A549 (cell line): ENCODE measurements at regions not wholly inside any gene's neighbourhood (a gene's known extent, or its start where the extent isn't known, plus 50 kb on each side); places are given as distances from the start of the nearest gene placed in this dataset.

ENCODE experiments used
- ATAC-seq, 2 experiments: fragments of 200-7000 bp in 1 of 2; fragments of >200 bp in 1 of 2; cut with Nextera tagmentation in 1 of 2; cut with Tn5 transposase in 1 of 2; 3 replicates each; pipeline versions ENCODE4 v1.8.0 to v1.9.1; 2018 to 2020; ENCODE audit warnings: mild to moderate bottlenecking in 1 of 2, moderate library complexity in 1 of 2
- CTCF ChIA-PET: fragments of 300-600 bp; sonication (Branson Sonifier 250); formaldehyde crosslinking; extraction: SDS; loops from one replicate; lab custom pipeline; 2021; ENCODE audit warnings: antibody characterized with exemption, inconsistent platforms; lab: Yijun Ruan, JAX
- POLR2A ChIA-PET: fragments of 350-600 bp; formaldehyde crosslinking; extraction: SDS; loops from one replicate; lab custom pipeline; 2021; ENCODE audit warnings: antibody characterized with exemption, inconsistent platforms; lab: Yijun Ruan, JAX
- DNase-seq, 2 experiments: peaks; one replicate each; pipeline versions ENCODE4 v3.0.0 to v3.0.0-alpha.2; 2011 to 2016; ENCODE audit warnings: low read depth in 1 of 2, low spot score in 1 of 2
- FAIRE-seq: peaks from 2 replicates; lab custom pipeline; 2011; peaks lifted over from hg19 to GRCh38; lab: Jason Lieb, UNC
- H3K27ac ChIP-seq, 2 experiments: fragments of >200 bp; sonication (Bioruptor Twin); formaldehyde crosslinking; 3 replicates each; pipeline ENCODE4 v1.5.1; 2016 to 2017
- H3K4me1 ChIP-seq: fragments of >200 bp; sonication (Bioruptor Twin); formaldehyde crosslinking; 3 replicates; pipeline ENCODE4 v1.6.1; 2016
- H3K4me2 ChIP-seq: fragments of >200 bp; sonication (Bioruptor Twin); formaldehyde crosslinking; 3 replicates; pipeline ENCODE4 v1.6.1; 2016
- H3K4me3 ChIP-seq: fragments of >200 bp; sonication (Bioruptor Twin); formaldehyde crosslinking; 3 replicates; pipeline ENCODE4 v1.5.1; 2016
- H3K9me3 ChIP-seq: fragments of >200 bp; sonication (Bioruptor Twin); formaldehyde crosslinking; 3 replicates; pipeline ENCODE4 v1.6.1; 2016
- BHLHE40 ChIP-seq: IDR thresholded peaks from 2 replicates; pipeline ENCODE4 v1.6.1; 2012; ENCODE audit warnings: low read depth, low read length, inconsistent platforms
- ESRRA ChIP-seq: fragments of 150-350 bp; IDR thresholded peaks from 2 replicates; pipeline ENCODE4 v1.6.1; 2014; ENCODE audit warnings: mild to moderate bottlenecking, low read length, borderline replicate concordance
- FOSB ChIP-seq: fragments of 250-450 bp; sonication (Bioruptor Pico); IDR thresholded peaks from 2 replicates; pipeline ENCODE4 v1.5.0; 2020; ENCODE audit warnings: mild to moderate bottlenecking, moderate library complexity
- HDAC2 ChIP-seq: fragments of 200-600 bp; sonication (generic); IDR thresholded peaks from 2 replicates; pipeline ENCODE4 v1.6.1; 2016
- JUN ChIP-seq, 2 experiments: fragments of >200 bp; sonication (Bioruptor Twin); formaldehyde crosslinking; IDR thresholded peaks; 2 replicates in 1 of 2; 3 replicates in 1 of 2; pipeline ENCODE4 v1.6.1; 2016 to 2017
- JUNB ChIP-seq: fragments of >200 bp; sonication (Bioruptor Twin); formaldehyde crosslinking; IDR thresholded peaks from 2 replicates; pipeline ENCODE4 v1.6.1; 2016
- NR3C1 ChIP-seq: fragments of >200 bp; sonication (Bioruptor Twin); formaldehyde crosslinking; IDR thresholded peaks from 3 replicates; pipeline ENCODE4 v1.6.1; 2017
- POLR2A ChIP-seq: IDR thresholded peaks from 2 replicates; pipeline ENCODE4 v1.6.1; 2012; ENCODE audit warnings: mild to moderate bottlenecking, low read length
- POLR2AphosphoS2 ChIP-seq: conservative IDR thresholded peaks from 2 replicates; pipeline ENCODE4 v1.6.1; 2012; ENCODE audit warnings: low read length, improper control_type of control experiment, inconsistent platforms
- RCOR1 ChIP-seq: fragments of 150-350 bp; IDR thresholded peaks from 2 replicates; pipeline ENCODE4 v1.6.1; 2014; ENCODE audit warnings: antibody characterized with exemption, low read length, low read depth
- RFX5 ChIP-seq: fragments of 450-650 bp; IDR thresholded peaks from 2 replicates; pipeline ENCODE4 v1.7.1; 2014; ENCODE audit warnings: antibody characterized with exemption, mild to moderate bottlenecking, moderate library complexity
- RNF2 ChIP-seq: fragments of 200-600 bp; sonication (generic); IDR thresholded peaks from 2 replicates; pipeline ENCODE4 v1.6.1; 2016; ENCODE audit warnings: low read depth, mild to moderate bottlenecking, antibody characterized with exemption, moderate library complexity, borderline replicate concordance
- ZC3H11A ChIP-seq: fragments of 450-650 bp; IDR thresholded peaks from 2 replicates; pipeline ENCODE4 v1.6.1; 2014; ENCODE audit warnings: antibody characterized with exemption, mild to moderate bottlenecking
- ZFP36 ChIP-seq: fragments of 450-650 bp; IDR thresholded peaks from 2 replicates; pipeline ENCODE4 v1.6.1; 2014; ENCODE audit warnings: borderline replicate concordance; ENCODE audit not compliant: partially characterized antibody
- WGBS: methylation state at CpG from one replicate; pipeline ENCODE4 v1.1.6; 2017; ENCODE audit errors: missing lambda C conversion rate; 5-methylcytosine and 5-hydroxymethylcytosine counted together
- TF ChIP-seq, protein P1 (sequence below): fragments of 250-450 bp; sonication (Bioruptor Pico); IDR thresholded peaks from 2 replicates; pipeline ENCODE4 v1.5.0; 2021; ENCODE audit warnings: mild to moderate bottlenecking, moderate library complexity, borderline replicate concordance
- TF ChIP-seq, protein P2 (sequence below): fragments of >200 bp; sonication (Bioruptor Twin); formaldehyde crosslinking; IDR thresholded peaks from 3 replicates; pipeline ENCODE4 v1.6.1; 2016
- TF ChIP-seq, protein P3 (sequence below): fragments of 250-450 bp; sonication (Bioruptor Pico); IDR thresholded peaks from 2 replicates; pipeline ENCODE4 v1.5.0; 2020; ENCODE audit warnings: low read depth, mild to moderate bottlenecking, moderate library complexity
- TF ChIP-seq, protein P4 (sequence below): IDR thresholded peaks from 2 replicates; pipeline ENCODE4 v1.6.1; 2012
- TF ChIP-seq, protein P5 (sequence below): fragments of 150-350 bp; IDR thresholded peaks from 2 replicates; pipeline ENCODE4 v1.6.1; 2014; ENCODE audit warnings: low read depth, mild to moderate bottlenecking, low read length
- TF ChIP-seq, protein P6 (sequence below): fragments of >200 bp; sonication (Bioruptor Twin); formaldehyde crosslinking; IDR thresholded peaks from 3 replicates; pipeline ENCODE4 v1.5.1; 2016

DNA sequence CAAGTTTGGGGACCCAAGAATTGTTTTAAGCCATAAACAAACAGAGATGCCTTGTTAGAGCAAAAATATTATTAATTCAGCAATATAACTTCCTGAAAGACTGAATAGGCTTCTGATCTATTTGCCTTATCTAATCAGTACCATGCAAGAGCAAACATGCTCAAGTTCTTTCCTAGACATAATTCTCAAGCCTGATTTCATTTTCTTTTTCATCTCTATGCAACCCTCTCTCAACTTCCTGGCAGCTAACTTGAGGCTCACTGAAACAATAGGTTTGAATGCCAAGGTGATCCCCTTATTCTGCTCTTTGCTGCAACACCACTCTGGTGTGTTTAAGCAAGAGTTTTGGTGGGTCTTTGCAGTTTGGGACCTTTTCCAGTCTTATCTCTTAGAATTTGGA, 230.9 kb upstream of the CD96 start (continued):
- TF ChIP-seq, protein P1, sequence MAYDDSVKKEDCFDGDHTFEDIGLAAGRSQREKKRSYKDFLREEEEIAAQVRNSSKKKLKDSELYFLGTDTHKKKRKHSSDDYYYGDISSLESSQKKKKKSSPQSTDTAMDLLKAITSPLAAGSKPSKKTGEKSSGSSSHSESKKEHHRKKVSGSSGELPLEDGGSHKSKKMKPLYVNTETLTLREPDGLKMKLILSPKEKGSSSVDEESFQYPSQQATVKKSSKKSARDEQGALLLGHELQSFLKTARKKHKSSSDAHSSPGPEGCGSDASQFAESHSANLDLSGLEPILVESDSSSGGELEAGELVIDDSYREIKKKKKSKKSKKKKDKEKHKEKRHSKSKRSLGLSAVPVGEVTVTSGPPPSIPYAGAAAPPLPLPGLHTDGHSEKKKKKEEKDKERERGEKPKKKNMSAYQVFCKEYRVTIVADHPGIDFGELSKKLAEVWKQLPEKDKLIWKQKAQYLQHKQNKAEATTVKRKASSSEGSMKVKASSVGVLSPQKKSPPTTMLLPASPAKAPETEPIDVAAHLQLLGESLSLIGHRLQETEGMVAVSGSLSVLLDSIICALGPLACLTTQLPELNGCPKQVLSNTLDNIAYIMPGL (CRISPR knock-in tag), result no peak

GRCh38 chr3:111311709-111312235, 230.2 kb upstream of the CD96 start:
- WGBS, result 60% methylated on average over 2 of the region's 2 CpGs
- TF ChIP-seq RFX5 (no peak), POLR2AphosphoS2 (no peak), RNF2 (no peak), ESRRA (no peak), FOSB (CRISPR knock-in tag) (no peak), NR3C1 (no peak), RCOR1 (no peak), JUN (IDR thresholded peaks at IDR 0.05) (no peak)
- TF ChIP-seq, protein P2, sequence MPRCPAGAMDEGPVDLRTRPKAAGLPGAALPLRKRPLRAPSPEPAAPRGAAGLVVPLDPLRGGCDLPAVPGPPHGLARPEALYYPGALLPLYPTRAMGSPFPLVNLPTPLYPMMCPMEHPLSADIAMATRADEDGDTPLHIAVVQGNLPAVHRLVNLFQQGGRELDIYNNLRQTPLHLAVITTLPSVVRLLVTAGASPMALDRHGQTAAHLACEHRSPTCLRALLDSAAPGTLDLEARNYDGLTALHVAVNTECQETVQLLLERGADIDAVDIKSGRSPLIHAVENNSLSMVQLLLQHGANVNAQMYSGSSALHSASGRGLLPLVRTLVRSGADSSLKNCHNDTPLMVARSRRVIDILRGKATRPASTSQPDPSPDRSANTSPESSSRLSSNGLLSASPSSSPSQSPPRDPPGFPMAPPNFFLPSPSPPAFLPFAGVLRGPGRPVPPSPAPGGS, result no peak
- TF ChIP-seq, protein P1 (CRISPR knock-in tag), result no peak
- TF ChIP-seq, protein P3, sequence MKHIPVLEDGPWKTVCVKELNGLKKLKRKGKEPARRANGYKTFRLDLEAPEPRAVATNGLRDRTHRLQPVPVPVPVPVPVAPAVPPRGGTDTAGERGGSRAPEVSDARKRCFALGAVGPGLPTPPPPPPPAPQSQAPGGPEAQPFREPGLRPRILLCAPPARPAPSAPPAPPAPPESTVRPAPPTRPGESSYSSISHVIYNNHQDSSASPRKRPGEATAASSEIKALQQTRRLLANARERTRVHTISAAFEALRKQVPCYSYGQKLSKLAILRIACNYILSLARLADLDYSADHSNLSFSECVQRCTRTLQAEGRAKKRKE (CRISPR knock-in tag), result no peak
- TF ChIP-seq, protein P4, sequence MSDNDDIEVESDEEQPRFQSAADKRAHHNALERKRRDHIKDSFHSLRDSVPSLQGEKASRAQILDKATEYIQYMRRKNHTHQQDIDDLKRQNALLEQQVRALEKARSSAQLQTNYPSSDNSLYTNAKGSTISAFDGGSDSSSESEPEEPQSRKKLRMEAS, result no peak

GRCh38 chr3:111314181-111314873, 227.7 kb upstream of the CD96 start:
- no peak overlapping the region for H3K4me3 ChIP-seq
- H3K4me1 ChIP-seq, result no peaks in the 10 kb centered on the region
- no peak overlapping the region for H3K27ac ChIP-seq
- no peak for DNase-seq
- ATAC-seq, result no peak
- ChIA-PET POLR2A (no interaction called here), CTCF (interaction anchor here (0.6 to 1.5 kb wide), 2 partner anchors 80 to 599 kb away, joined by 3 to 4 read pairs; no protein-coding TSS in a partner anchor)
- no peak overlapping the region for H3K4me2 ChIP-seq
- H3K9me3 ChIP-seq, result no peaks in the 10 kb centered on the region
- no peak for FAIRE-seq
- no peak for TF ChIP-seq BHLHE40
- no peak for TF ChIP-seq ZC3H11A
- TF ChIP-seq ZFP36, result no peak
- TF ChIP-seq, protein P2, result no peak
- TF ChIP-seq, protein P5, sequence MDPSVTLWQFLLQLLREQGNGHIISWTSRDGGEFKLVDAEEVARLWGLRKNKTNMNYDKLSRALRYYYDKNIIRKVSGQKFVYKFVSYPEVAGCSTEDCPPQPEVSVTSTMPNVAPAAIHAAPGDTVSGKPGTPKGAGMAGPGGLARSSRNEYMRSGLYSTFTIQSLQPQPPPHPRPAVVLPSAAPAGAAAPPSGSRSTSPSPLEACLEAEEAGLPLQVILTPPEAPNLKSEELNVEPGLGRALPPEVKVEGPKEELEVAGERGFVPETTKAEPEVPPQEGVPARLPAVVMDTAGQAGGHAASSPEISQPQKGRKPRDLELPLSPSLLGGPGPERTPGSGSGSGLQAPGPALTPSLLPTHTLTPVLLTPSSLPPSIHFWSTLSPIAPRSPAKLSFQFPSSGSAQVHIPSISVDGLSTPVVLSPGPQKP, result no peak
- TF ChIP-seq RNF2, result no peak
- TF ChIP-seq POLR2A, result no peak
- TF ChIP-seq, protein P6, sequence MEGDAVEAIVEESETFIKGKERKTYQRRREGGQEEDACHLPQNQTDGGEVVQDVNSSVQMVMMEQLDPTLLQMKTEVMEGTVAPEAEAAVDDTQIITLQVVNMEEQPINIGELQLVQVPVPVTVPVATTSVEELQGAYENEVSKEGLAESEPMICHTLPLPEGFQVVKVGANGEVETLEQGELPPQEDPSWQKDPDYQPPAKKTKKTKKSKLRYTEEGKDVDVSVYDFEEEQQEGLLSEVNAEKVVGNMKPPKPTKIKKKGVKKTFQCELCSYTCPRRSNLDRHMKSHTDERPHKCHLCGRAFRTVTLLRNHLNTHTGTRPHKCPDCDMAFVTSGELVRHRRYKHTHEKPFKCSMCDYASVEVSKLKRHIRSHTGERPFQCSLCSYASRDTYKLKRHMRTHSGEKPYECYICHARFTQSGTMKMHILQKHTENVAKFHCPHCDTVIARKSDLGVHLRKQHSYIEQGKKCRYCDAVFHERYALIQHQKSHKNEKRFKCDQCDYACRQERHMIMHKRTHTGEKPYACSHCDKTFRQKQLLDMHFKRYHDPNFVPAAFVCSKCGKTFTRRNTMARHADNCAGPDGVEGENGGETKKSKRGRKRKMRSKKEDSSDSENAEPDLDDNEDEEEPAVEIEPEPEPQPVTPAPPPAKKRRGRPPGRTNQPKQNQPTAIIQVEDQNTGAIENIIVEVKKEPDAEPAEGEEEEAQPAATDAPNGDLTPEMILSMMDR, result no peak
- no peak for TF ChIP-seq RCOR1
- TF ChIP-seq JUNB, result no peak
- TF ChIP-seq HDAC2, result no peak
- no peak for TF ChIP-seq FOSB (CRISPR knock-in tag)

More at GRCh38 chr3:111311709-111312235, 230.2 kb upstream of the CD96 start:
- FAIRE-seq (no peak), DNase-seq (no peak), ATAC-seq (no peak)
- H3K9me3 ChIP-seq, result no peaks in the 10 kb centered on the region
- ChIA-PET POLR2A (no interaction called here), CTCF (no interaction called here)
- no peak overlapping the region for H3K27ac ChIP-seq
- H3K4me1 ChIP-seq, result no peaks in the 10 kb centered on the region
- no peak overlapping the region for H3K4me3 ChIP-seq
- no peak overlapping the region for H3K4me2 ChIP-seq
